RPMI8226 (cell line): ENCODE measurements at regions not wholly inside any gene's neighbourhood (a gene's known extent, or its start where the extent isn't known, plus 50 kb on each side); places are given as distances from the start of the nearest gene placed in this dataset.

Experiments used
- DNase-seq: peaks from one replicate; pipeline ENCODE4 v3.0.0-alpha.2; 2015

DNA sequence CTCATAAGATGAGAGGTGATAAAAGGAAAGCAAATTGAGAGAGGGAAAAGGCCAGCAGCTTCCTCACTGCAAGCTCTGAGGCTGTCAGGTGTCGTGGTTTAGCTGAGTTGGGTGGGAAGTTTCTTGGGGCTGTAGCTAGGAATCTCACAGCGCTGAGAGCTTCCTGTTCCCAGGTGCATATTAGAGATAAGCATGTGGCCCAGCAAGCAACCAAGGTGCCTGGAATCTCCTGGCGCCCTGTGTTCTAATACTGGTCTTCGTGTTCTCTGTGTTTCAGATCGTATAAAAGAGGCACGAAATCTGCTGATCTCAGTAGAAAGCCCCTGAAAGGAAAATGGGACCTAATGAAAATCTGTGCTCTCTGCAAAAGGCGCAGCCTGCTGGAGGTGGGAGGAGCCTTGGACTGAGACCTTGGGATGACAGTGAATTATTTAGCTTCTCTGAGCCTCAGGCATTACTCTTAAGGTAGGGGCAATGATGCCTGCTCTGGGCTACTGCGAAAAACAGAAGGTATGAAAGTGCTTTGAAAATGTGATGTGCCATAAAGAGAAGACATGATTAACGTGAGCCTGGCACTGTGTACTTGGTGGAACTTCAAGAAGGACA lies 499.9 kb downstream of the TBL1XR1 start:
- no peak for DNase-seq

DNA sequence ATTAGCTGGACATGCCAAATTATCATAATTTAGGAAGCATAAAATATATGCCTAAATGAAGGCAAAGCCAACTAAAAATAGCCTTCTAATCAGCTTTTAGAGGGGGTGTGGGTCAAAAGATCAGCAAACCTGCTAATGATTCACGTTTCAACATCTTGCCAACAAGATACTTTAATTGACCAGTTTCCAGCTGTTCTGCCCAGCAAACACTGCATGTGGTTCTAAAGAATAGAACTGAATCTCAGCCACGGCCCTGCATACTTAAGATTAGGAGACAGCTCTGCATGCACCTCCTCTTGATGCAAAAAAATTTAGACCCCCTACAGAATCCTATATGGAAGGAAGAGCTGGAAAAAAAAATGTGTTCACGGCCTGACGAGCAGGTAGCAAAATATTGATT lies 500.5 kb downstream of the TBL1XR1 start:
- DNase-seq: no peak

DNA sequence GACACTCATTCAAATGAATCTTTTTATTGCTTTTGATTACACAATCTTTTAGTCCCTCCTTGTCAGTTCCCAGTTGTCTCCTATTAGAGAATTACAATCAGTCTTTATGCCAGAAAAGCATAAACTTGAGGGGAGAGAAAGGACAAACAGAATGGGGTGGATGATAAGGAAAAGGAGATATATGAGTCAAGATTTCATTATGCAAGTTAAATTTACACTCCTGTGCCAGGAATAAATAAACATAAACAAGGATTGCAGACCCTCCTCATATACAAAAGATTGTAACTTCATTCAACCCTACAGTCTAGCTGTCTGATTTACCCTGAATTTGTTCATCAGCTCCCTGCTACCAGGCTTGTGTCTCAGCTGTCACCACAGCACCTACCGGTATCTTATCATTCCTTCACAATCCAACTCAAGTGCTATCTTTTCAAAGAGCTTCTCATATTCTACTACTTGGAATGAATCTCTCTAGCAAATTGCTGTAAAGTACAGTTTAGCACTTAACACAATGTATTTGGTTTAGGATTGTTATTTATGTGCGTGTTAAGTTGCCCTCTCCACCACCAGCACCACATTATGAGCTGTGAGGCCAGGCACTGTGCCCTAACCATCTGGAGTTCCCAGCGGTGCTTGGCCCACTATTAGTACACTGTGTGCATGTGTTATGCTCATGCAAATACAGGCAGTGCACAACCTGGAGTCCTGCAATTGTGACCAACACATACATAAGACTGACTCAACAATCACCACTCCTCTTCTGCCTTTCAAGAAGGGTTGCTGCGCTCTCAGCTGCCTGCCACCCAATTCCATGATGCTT lies 504.1 kb downstream of the TBL1XR1 start:
- DNase-seq: no peak

DNA sequence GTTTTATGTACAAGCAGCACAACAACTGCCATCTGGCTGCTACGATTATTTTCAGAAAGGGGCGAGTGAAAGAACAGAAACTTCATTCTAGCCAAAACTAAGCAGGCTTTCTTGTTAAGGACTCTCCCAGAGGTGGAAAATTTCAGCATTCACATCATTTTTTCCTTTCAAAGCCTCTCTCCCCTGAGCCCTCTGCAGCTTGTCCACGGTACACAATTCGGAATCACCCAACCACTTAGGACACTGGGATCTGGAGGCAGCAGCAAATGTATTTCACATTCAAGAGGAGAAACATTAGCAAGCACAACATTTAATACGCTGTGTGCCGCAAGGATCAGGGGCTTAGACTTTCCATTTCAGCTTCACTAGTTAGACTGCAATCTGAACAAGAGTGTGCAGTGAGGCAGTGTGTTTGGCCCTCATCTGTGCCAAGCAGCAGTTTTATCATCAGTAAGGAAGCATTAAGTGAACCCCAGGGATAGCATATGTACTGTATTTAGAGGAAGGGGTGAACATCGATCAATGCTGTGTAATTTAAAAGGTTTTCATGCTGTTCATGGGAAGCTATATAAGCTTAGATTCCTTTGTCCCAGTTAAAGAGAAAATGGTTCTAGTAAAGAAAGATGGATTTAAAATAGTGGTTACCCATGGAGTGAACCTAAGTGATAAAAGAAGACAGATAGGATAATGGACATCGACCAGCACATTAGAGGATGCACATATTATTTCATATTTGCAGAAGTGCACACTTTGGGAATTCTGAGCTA lies 504.9 kb downstream of the TBL1XR1 start:
- no peak for DNase-seq

DNA sequence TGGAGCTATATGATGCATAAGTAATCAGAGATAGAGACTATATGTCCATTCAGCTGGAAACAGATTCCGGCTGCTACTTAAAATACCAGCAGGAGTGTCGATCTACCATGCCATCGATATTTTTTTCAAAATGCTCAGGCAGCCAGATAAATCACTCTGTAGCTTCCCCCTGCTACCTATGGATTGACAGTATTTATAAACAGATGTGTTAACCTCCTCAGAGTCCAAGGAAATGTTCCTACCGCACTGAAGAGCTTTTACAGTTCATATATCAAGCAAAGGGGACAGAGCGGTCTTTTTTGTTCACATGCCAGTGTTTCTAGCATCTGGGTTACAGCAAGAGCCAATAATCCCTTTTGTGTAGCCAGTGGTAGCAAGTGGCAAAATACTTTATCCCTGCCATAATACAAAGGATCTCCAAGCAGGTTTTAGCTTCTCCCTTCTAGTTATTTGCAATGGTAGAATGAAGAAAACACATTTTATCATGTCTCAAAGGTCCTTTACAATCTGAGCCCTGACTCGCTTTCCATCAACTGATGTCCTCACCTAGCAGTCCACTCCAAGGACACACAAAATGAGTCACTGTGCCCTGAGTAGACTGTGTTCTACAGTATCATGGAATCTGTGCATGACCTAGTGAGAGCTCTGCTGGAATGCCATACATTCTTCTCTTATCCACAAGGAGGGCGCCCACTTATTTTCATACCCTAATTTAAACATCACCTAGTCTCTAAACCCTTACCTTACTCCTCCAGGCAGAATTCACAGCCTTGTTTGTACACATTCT lies 507.0 kb downstream of the TBL1XR1 start:
- DNase-seq: no peak

DNA sequence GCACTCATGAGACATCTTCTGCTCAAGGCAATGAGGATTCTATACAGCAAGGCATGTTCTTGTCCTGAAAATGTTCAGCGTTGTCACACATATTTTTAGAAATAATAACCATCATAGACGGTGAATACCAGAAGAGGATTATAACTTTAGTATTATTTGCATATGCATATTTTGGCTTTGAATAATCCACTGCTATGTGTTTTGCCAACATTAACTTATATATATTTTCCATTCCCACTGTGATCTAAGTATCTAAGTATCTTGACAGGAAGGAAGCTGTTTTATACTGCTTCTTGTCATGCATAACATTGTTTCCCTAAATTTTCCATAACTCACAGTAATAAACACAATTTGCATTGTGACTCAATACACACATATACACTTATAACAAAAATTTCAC lies 509.5 kb downstream of the TBL1XR1 start:
- no peak for DNase-seq

DNA sequence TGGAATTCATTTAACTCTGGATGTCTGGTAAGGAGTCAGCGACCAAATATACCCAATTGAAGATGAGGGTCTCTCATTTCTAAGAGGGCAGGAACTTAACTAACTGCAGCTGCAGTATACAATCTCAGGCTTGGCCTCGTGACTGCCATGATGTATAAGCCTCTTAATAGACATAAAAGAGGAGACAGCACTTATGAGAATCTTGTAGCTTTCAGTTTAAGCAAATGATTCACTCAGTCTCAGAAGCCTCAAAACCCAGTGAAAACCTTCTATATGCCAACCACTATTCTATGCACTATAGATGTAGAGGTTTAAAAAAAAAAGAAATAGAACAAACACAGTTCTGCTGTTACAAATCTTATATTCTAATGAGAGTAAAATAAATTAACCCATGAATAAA lies 513.9 kb downstream of the TBL1XR1 start:
- DNase-seq: no peak

DNA sequence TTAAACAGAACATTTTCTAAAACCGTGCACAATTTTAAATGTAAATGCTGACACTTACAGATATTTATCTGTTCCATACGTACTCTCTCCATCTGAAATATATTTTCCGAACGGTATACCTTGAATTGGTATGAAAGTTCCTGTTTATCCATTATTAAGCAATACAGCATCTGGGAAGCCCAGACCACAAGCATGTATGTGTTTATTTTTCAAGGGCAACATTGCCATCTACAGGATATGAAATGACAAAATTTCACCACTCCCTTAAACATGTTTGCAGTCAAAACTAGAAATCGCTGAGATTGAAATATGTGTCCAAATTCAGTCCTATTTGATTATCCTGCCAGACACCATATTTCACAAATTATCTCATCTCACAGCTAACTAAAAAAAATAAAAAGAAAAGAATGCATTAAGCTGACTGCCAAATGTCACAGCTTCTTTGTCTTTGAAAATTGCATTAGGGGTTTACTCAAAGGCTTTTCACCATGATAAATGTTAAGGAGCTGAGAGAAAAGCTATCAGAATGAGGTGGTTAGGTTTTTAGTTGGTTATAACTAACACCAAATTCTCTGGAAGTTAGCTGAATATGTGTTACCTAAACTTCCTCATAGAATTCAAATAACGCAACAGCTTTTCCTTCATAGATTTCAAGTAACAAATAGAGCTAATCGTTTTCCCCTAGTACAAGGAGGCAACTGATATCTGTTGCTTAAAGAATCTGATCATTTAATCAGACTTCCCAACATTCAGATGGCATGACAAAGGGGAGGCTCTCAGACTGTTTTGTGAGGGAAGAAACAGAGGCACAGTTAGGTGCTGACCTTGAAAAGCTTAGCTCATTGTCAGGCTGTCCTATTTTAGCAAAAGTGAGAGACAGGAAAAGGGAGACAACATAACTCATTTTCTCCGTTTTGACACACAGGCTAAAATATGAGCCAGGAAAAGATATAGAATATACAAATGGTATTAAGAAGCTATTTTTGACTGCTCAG lies 533.1 kb downstream of the TBL1XR1 start:
- DNase-seq: peak; percentile 31

DNA sequence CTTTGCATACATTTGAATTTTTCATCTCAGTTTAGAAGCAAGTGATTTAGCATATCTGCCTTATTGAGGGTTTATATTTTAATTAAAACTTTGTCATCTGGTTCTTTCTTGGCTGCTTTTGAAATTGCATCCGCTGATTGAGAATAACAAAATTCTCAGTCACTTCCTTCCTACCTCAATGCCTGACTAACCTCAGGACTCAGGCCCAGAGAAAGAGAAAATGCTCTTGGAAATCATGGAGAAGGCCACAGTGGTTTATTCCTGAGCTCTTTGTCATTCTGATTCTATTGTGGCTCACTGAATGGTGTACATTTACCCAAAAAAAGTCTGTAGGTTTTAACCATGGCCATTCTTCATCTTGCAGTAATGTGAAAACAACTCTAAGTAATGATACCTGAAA lies 533.9 kb downstream of the TBL1XR1 start:
- no peak for DNase-seq

DNA sequence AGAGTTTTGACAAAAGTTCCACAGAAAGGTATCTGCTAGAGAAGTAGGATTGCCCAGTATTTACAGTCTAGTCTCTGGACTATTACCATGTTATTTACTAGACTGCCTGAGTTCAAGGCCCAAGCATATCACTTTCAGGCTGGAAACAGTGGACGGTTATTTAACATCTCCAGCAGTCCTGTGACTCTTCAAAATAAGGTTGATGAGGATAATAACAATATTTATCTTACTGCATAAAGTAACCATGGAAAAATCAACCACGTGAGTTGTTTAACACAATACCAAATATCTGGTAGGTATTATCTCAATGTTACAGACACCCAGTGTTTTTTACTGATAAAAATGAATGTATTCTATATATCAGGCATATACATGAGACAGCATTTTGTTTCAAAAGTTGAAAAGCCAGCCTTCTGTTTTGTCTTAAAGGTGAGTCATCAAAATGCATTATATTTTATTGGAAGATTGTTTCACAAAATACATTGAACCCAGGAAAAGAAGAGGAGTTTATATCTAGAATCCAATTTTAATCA lies 535.8 kb downstream of the TBL1XR1 start:
- no peak for DNase-seq

DNA sequence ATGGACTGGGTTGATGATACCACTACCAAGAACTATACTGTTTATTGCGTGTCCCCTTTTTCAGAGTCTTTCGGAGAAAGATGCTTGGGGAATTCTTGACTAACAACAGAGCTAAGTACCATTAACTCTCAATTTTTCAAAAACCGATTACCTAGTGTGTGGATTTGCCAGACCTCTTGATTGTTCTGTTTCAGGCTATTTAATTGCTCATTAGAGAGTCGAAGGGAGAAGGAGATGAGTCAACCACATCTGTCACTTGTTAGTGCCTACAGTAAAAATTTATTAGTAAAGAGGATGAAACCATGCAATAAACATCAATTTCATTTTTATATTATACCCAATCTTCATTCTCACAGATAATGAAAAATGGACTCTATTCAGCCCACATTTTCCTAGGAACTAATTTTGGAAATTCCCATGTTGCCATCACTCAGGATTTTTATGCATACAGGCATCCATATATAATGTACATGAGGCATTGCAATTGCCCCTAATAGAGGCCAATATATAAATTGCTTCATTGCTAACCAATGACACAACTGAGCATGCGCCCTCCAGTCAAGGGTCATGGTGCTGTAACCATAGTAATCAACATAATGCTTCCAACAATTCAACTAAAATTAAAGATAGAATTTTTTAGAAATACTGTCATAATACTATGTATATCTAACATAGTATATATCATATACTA lies 541.7 kb downstream of the TBL1XR1 start:
- DNase-seq: no peak

DNA sequence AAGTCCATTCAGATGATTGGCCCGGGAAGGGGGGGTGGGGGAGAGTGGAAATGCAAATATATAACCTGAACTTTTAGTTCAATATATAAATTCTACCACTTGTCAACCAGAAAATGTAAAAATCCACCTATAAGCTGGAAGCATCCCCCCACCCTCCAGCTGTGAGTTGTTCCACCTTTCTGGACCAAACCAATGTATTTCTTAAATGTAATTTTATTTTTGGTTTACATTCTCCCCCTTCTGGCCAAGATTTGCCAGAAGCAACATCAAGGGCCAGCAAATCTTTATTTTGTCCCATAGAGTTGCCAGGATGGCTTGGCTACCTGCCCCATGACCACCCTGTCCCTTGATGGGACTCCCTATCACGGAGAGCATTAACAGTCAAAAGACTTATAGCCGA lies 545.7 kb downstream of the TBL1XR1 start:
- no peak for DNase-seq

DNA sequence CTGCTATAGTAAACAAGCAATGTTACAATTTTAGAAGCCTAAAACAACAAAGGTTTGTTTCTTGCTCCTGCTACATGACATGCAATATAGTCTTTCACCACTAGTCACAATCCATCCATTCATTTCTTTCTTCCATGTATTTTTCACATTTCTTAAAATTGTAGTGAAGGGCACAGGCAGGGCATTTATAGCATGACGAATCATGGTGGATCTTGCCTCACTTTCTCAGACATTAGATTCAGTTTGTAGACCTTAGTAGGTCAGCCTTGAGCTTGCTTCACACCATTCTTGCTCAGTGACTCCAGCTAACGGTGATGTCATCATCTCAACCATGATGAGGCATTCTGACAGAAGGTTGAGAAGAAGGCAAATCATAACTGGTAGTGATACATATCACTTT lies 546.8 kb downstream of the TBL1XR1 start:
- no peak for DNase-seq

DNA sequence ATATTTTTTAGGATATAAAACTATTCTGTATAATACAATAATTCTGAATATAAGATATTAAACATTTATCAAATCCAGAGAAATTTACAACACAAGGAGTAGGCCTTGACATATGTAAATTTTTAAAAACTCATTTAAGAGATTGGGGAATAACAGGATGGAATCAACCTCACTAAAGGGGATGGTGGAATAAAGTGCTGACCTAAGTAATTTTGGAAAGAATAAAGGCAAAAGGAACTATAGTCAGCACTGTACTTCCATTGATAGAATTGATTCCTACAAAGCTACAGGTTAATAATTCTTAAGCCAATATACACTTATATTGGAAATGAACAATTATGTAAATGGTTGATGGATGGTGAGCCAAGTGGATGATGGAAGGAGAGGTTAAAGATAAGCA lies 549.3 kb downstream of the TBL1XR1 start:
- no peak for DNase-seq

DNA sequence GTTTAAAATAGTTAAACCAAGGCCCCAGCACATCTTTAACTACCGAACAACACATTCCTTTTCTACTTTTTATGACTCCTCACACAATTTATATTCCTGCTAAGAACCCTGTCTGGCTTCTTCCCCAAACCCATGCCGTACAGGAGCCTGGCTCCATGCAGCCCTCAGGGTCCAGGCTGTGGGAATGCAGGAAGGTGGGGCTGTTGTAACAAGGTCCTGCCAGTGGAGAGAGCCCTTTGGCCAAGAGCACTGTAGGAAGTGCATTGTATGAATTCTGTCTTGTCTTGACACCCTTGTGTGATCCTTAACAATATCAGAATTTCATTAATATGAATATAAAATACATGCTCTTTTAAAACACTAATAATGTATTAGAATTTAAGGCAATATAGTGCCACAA lies 563.8 kb downstream of the TBL1XR1 start:
- DNase-seq: no peak

DNA sequence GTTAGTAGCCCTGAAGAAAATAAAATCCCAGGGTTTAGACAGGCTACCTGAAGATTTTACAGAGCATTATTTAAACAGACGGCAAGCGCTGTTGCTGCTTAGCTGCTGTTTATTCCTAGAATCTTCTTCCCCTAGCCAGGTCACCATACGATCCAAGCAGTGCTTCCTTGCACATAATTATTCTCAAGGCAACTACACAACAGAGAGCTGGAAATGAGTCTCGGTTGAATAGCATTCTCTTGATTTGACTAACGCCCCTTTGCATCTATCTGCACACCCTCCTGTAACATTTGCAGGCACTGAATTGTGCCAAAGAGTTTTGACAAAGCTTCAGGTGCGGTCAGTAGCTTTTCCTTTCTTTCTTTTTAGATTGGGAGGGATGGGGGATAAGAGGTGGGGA lies 564.4 kb downstream of the TBL1XR1 start:
- no peak for DNase-seq

DNA sequence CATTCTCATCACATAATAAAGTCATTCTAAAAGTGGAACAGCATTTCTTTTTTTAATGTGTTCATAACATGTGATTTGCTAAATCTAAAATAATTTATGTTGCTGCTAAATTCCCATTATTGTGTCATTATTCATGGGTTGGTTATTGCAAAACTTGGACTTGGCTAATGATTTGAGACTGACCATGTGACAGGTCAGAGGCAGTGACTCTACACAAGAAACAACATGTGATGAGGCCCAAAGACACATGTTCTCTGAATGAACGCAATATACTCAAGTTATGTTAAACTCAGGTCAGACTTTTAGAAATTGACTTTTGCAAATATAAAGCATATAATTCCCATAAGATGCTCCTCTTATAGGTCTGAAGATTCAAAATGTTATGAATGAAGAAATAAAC lies 566.1 kb downstream of the TBL1XR1 start:
- no peak for DNase-seq

DNA sequence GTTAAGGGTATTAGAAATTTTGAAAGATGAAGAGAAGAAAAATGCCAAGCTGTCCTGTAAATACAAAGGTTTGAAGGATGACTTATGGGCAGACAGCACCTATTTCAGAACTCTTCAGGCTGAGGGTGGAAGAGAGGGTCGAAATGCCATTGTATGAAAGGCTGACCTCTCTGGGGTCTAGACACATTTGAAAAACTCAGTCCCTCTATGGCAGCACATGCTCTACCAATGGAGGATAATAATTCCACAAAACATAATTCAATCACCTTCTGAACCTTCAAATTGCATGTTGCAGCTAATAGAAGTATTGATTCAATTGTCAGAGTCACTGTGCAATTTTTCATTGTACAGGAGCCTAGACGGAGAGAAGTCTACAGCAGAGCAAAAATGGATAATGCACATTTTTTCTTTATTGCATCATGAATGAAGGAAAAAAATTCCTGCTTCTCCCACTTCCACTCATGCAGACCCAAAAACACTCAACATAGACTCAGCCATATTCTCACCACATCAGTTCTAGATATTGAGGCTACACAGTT lies 569.1 kb downstream of the TBL1XR1 start:
- no peak for DNase-seq

DNA sequence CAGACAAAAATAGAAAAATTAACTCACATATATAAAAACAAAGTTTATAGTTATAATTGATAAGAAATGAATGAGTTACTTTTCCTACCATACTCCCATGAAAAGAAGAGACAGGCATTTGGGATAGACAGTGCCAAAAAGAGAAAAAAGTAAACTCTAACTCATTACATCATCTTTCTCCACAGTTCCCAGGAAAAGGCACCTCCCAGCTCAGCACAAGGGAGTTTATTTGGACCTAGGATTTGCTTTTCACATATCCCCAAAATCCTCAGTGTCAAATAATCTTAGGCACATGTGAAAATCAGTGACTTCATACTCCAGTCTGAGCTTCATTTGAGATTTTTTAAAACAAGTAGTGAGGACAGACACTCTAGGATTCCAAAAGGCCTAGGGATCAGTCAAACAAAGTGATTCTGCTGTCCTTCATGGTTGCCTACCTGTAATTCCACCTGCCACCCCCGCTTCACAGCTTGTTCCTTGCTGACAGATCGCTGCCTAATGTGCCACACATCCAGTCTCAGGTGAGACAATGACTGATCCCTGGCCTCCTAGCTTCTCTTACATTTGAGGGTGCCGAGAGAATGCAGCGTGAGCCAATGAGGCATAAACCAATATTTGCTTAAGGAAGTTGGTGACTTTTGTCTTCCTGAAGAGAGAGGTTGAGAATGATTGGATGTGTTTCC lies 573.7 kb downstream of the TBL1XR1 start:
- DNase-seq: no peak

DNA sequence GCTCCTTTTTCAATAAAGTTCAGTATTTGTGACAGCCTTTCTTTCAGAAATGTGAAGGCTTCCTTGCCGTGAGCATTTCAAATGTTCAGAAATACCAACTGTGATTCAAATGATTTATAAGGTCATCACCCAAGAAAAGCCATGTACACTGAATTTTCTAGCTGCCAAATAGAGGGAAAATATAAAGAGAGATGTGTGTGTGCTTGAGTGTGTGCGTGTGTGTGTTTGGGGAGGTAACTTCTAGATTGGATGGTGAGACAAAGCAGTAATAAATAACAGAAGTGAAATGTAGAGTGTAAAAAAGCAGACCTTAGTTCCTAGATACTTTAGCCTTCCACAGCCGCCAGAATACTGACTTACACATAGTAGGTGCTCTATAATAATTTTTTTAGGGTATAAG lies 577.4 kb downstream of the TBL1XR1 start:
- no peak for DNase-seq
